GM18511 (cell line): ENCODE measurements at regions not wholly inside any gene's neighbourhood (a gene's known extent, or its start where the extent isn't known, plus 50 kb on each side); places are given as distances from the start of the nearest gene placed in this dataset.

Experiments used
- ATAC-seq: cut with Tn5 transposase; IDR thresholded peaks from one replicate; pipeline ENCODE4 v1.9.1; 2021; ENCODE audit warnings: mild to moderate bottlenecking, moderate library complexity; ENCODE audit not compliant: unreplicated experiment

DNA sequence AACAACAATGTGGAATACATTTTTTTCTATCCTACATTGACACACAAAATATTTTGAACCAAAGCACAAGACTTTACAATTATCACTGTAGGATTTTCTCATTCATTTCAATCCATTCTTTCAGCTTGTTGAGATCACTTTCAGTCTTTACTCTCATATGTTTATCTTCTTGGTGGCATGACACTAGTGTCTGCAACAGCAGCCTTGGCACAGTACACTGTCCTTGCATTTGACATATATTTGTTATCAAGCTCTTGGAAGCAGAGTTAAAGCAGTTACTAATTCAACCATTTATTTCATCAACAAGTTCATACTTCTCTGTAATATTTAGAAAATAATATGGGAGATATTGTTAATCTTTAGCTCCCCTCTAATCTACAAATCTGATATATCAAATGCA, 922.4 kb upstream of the ADGRL2 start:
- ATAC-seq = no peak

GRCh38 chr1:80876035-80876434, 924.7 kb upstream of the ADGRL2 start:
- ATAC-seq = no peak

DNA sequence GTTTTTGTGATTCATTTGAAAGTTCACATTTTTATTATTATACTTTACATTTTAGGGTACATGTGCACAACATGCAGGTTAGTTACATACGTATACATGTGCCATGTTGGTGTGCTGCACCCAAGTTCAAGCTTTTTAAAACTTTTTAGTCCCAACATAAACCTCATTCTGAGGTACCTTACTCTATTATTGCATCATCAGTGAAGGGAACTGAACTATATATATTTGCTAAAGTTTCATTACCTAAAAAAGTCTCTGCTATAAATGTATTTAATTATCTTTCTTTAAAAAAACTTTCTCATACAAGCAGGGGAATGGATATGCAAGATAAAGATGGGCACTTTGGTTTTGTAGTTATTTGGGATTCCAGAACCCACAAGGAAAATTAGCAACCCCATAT, 931.4 kb upstream of the ADGRL2 start:
- no peak for ATAC-seq

DNA sequence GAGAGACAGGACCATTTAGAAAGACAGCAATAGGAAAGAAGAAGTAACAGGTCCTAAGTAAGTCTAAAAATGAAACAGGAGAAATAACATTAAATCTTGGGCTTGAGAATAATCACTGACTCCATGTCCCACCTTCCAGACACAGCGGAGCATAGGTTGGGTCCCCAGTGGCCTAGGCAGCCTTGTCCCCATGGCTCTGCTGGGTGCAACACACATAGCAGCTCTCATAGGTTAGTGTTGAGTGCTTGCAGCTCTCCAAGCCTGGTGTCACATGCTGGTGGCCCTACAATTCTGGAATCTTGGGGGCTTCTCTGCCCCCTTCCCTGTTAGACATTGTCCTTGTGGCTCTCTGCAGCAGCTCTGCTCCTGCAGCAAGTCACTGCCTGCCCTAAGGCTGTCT, 952.8 kb upstream of the ADGRL2 start:
- no peak for ATAC-seq

GRCh38 chr1:80846966-80847365, 953.8 kb upstream of the ADGRL2 start:
- no peak for ATAC-seq

DNA sequence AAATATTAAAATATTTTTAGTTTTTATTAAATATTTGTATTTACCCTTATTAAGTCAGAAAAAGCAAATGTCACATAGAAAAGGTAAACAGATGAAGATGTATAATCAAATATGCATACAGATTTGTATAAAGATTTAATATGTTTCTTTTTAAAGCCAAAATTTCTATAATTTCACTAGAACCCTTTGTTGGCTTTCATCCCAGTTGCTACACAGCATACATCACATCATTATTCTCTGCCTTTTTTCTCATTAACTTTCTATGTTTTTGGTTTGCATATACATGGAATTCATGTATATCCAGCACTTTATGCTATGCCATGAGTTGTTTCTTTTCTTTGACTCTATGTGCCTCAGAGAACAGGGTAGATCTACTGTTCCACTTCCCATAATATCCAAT, 957.9 kb upstream of the ADGRL2 start:
- no peak for ATAC-seq

DNA sequence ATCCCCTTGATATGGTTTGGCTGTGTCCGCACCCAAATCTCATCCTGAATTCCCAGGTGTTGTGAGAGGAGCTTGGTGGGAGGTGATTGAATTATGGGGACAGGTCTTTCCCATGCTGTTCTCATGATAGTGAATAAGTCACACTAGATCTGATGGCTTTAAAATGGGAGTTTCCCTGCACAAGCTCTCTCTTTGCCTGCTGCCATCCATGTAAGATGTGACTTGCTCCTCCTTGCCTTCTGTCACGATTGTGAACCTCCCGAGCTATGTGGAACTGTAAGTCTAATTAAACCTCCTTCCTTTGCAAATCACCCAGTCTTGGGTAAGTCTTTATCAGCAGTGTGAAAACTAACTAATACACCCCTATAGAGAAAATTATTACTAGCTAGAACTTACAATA, 959.5 kb upstream of the ADGRL2 start:
- no peak for ATAC-seq

GRCh38 chr1:80837066-80837465, 963.7 kb upstream of the ADGRL2 start:
- ATAC-seq = no peak

- ATAC-seq = no peak
These were observed 964.2 kb upstream of the ADGRL2 start for GRCh38 chr1:80836505-80836904.

- ATAC-seq = no peak
These were observed 973.1 kb upstream of the ADGRL2 start for GRCh38 chr1:80827666-80828065.

GRCh38 chr1:80825067-80825466, 975.7 kb upstream of the ADGRL2 start:
- no peak for ATAC-seq

DNA sequence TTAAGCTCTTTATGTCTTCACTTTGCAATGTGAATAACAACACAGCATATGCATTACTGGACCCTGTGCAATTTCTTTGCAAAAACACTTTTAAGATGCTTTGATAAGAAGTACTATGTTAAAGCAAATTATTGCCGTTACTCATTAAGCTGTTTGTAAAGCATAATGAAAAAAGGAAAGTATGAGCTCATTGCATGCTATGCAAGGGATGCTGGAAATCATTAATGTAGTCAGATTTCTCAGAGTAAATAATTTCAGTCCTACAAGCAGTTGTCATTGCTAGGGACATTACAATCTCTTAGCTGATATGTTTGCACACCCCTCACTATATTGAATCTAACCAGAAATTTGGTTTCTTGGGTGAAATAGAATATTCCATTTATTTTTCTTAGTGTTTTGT, 982.5 kb upstream of the ADGRL2 start:
- no peak for ATAC-seq

DNA sequence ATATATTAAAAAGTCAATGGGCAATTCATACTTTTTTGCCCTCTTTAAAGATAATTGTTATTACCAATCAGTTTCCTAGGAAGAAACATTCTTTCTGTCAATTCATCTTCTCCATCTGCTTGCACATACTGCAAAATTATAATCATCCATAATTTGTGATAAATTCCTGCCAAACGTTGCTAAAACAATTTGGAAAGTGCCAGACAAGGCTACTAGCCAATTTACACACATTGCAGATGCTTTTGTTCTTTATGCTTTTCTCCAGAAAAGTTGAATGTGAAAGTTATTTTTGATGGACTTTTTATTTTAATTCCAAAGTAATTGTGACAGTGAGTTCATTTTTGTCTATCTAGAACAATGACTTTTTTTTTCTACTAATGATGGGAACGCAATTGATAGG, 992.8 kb upstream of the ADGRL2 start:
- no peak for ATAC-seq

DNA sequence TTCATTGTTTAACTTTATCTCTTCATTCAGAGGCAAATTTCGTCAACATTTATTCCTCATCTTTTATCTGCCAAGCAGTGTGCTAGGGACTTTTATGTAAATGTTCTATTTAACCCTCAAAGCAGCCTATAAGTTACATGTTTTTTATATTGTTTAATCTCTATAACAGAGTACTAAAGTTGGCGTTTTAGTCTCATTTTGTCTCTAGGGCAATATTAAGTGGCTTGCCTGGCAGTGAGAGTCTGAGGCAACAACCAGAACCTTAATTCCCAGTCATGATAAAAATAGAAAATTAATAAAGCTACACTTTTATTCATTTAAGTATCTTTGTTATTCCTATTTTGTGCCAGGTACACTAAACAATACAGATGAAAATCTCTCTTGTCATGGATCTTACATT, 994.3 kb upstream of the ADGRL2 start:
- ATAC-seq = no peak

DNA sequence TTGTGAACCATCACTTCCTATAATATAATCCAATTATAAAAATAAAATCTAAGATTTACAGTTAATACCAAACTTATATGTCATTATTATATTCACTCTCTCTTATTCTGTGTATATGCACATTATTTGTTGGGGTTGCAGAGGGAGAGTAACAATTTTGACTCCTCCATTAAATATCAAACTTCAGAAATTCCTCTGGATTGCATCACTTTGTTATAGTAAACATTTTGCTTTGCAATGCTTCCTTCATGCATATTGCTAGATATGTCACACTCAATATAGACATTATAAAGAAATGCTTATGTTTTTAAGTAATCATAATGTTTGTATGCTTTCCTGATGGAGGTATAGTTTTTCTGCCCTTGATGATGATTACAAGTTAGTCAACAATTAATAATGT, 999.0 kb upstream of the ADGRL2 start:
- no peak for ATAC-seq

GRCh38 chr1:80799457-80799856, 1001.3 kb upstream of the ADGRL2 start:
- no peak for ATAC-seq

- ATAC-seq = no peak
These were observed 1021.5 kb upstream of the ADGRL2 start for GRCh38 chr1:80779275-80779674.

DNA sequence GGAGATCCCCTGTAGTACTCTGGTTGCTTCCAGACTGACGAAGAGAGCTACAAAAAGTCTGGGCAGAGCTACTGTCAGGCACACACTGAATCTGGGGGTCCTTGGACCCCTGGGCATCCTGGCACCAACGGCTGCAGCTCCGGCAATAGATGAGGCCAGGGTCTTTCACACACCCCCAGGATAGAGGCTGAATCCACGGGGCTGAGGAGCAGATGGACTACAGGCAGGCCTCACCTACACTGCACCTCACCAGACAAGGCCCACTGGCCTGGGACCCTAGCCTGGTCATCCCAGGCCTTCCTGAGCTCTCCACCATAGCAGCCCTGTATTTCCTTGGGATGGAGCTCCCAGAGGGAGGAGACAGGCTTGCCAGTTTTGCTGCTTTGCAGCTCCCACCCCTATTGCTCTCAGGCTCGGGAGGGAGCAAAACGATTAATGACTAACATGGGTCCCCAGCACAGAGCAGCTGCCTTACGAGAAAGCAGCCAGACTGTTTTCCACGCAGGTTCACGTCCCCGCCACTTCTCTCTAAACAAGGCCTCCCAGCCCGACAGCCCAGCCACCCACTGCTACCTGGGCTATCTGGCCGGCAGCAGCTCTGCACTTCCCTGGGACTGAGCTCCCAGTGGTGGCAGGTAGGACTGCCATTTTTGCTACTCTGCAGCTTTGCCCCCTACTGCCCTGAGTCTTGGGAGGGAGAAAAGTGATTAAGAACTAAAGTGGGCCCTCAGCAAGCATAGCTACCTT, 1022.5 kb upstream of the ADGRL2 start:
- ATAC-seq = no peak

- no peak for ATAC-seq
These were observed 1024.5 kb upstream of the ADGRL2 start for GRCh38 chr1:80776266-80776665.

- no peak for ATAC-seq
These were observed 1031.5 kb upstream of the ADGRL2 start for GRCh38 chr1:80769208-80769750.

GRCh38 chr1:80767711-80768110, 1033.0 kb upstream of the ADGRL2 start:
- no peak for ATAC-seq

- no peak for ATAC-seq
These were observed 1041.4 kb upstream of the ADGRL2 start for GRCh38 chr1:80759354-80759753.

DNA sequence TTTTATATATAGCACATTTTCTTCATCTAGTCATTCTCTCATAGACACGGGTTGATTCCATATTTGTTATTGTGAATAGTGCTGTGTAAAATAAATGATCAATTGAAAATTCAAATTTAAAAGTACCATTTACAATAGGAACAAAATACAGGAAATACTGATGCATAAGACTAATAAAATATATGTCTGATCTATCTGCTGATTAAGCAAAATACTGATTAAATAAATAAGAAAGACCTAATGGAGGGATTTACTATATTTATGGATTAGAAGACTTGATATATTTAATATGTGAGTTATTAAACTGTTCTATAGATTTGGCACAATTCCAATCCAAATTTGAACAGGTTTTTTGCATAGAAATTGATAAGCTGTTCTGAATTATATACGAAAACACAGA, 1044.8 kb upstream of the ADGRL2 start:
- ATAC-seq = no peak
